GM18951 (cell line): ENCODE measurements at regions not wholly inside any gene's neighbourhood (a gene's known extent, or its start where the extent isn't known, plus 50 kb on each side); places are given as distances from the start of the nearest gene placed in this dataset.
"Not testable (repeated sequence)": the region's sequence is repeated elsewhere in the genome, so short reads cannot be mapped to it uniquely, and the experiment has no call there.

Source experiments
- POLR2A ChIP-seq: IDR thresholded peaks from 4 replicates; pipeline ENCODE4 v1.6.1; 2011; ENCODE audit warnings: mild to moderate bottlenecking; ENCODE audit not compliant: insufficient read length, insufficient read depth; ENCODE audit errors: extremely low read depth
- in situ Hi-C: fragments of 300-500 bp; cut with MboI; formaldehyde crosslinking; loops from one replicate; pipeline ENCODE4 v1.12.0; 2022; ENCODE audit warnings: low sequenced_read_pairs, mixed read lengths, inconsistent platforms; ENCODE audit not compliant: unreplicated experiment

- no peak for TF ChIP-seq POLR2A
- in situ Hi-C loops: no loop called here
These were observed 153.0 kb upstream of the LRATD1 start for GRCh38 chr2:14479486-14479885.

- in situ Hi-C loops: no loop called here
- no peak for TF ChIP-seq POLR2A
These were observed 152.4 kb upstream of the LRATD1 start for GRCh38 chr2:14480120-14480519.

GRCh38 chr2:14480906-14481305, 151.6 kb upstream of the LRATD1 start:
- in situ Hi-C loops: no loop called here
- TF ChIP-seq POLR2A: no peak

- in situ Hi-C loops: no loop called here
- TF ChIP-seq POLR2A: no peak
These were observed 139.5 kb upstream of the LRATD1 start for GRCh38 chr2:14492920-14493503.

GRCh38 chr2:14494759-14495158, 137.8 kb upstream of the LRATD1 start:
- TF ChIP-seq POLR2A: no peak
- in situ Hi-C loops: no loop called here

- no peak for TF ChIP-seq POLR2A
- in situ Hi-C loops: no loop called here
These were observed 131.5 kb upstream of the LRATD1 start for GRCh38 chr2:14501061-14501460.

- in situ Hi-C loops: not testable (repeated sequence)
These were observed 125.6 kb upstream of the LRATD1 start for GRCh38 chr2:14506955-14507354.

- in situ Hi-C loops: no loop called here
- TF ChIP-seq POLR2A: no peak
These were observed 121.0 kb upstream of the LRATD1 start for GRCh38 chr2:14511541-14511940.

GRCh38 chr2:14513903-14514302, 118.6 kb upstream of the LRATD1 start:
- TF ChIP-seq POLR2A: no peak
- in situ Hi-C loops: no loop called here

GRCh38 chr2:14516844-14517243, 115.7 kb upstream of the LRATD1 start:
- no peak for TF ChIP-seq POLR2A
- in situ Hi-C loops: no loop called here

- in situ Hi-C loops: no loop called here
These were observed 114.8 kb upstream of the LRATD1 start for GRCh38 chr2:14517731-14518130.

GRCh38 chr2:14520385-14520945, 112.1 kb upstream of the LRATD1 start:
- in situ Hi-C loops: no loop called here
- TF ChIP-seq POLR2A: no peak

More at GRCh38 chr2:14517731-14518130, 114.8 kb upstream of the LRATD1 start:
- no peak for TF ChIP-seq POLR2A

GRCh38 chr2:14524041-14524802, 108.3 kb upstream of the LRATD1 start:
- TF ChIP-seq POLR2A: no peak
- in situ Hi-C loops: no loop called here

- no peak for TF ChIP-seq POLR2A
- in situ Hi-C loops: no loop called here
These were observed 107.8 kb upstream of the LRATD1 start for GRCh38 chr2:14524803-14525080.
